Frontal cortex (tissue), 3 donors: ENCODE measurements at regions not wholly inside any gene's neighbourhood (a gene's known extent, or its start where the extent isn't known, plus 50 kb on each side); places are given as distances from the start of the nearest gene placed in this dataset.

Source experiments
- DNase-seq, 2 donors: peaks; one replicate each; pipeline ENCODE4 v3.0.0; 2012; ENCODE audit warnings: low spot score in 2 of 2
- FAIRE-seq: peaks from 2 replicates; lab custom pipeline; 2012; peaks lifted over from hg19 to GRCh38; lab: Jason Lieb, UNC
- donor health status: control.
- donor health status: control.
- donor health status: control.

- FAIRE-seq (no peak), DNase-seq (no peak)
These were observed 423.4 kb downstream of the ZEB2 start for GRCh38 chr2:144096531-144096930.

GRCh38 chr2:144094408-144095151, 425.3 kb downstream of the ZEB2 start:
- DNase-seq: no peak

GRCh38 chr2:144091622-144092021, 428.3 kb downstream of the ZEB2 start:
- no peak for DNase-seq
- no peak for FAIRE-seq

More at GRCh38 chr2:144094408-144095151, 425.3 kb downstream of the ZEB2 start:
- FAIRE-seq: no peak

- DNase-seq (no peak), FAIRE-seq (no peak)
These were observed 431.1 kb downstream of the ZEB2 start for GRCh38 chr2:144088863-144089262.

GRCh38 chr2:144086965-144087364, 433.0 kb downstream of the ZEB2 start:
- no peak for DNase-seq
- no peak for FAIRE-seq

GRCh38 chr2:144085016-144085415, 434.9 kb downstream of the ZEB2 start:
- FAIRE-seq (no peak), DNase-seq (no peak)

- FAIRE-seq (no peak), DNase-seq (no peak)
These were observed 435.7 kb downstream of the ZEB2 start for GRCh38 chr2:144084114-144084661.

- no peak for FAIRE-seq
These were observed 436.7 kb downstream of the ZEB2 start for GRCh38 chr2:144083211-144083610.

GRCh38 chr2:144082777-144083176, 437.1 kb downstream of the ZEB2 start:
- FAIRE-seq (no peak), DNase-seq (no peak)

More at GRCh38 chr2:144083211-144083610, 436.7 kb downstream of the ZEB2 start:
- no peak for DNase-seq

- no peak for FAIRE-seq
- no peak for DNase-seq
These were observed 437.6 kb downstream of the ZEB2 start for GRCh38 chr2:144082327-144082726.

- DNase-seq (no peak), FAIRE-seq (no peak)
These were observed 438.6 kb downstream of the ZEB2 start for GRCh38 chr2:144081272-144081671.

- DNase-seq (no peak), FAIRE-seq (no peak)
These were observed 440.1 kb downstream of the ZEB2 start for GRCh38 chr2:144079803-144080202.

- FAIRE-seq: no peak
- no peak for DNase-seq
These were observed 440.9 kb downstream of the ZEB2 start for GRCh38 chr2:144078802-144079724.

GRCh38 chr2:144078106-144078505, 441.8 kb downstream of the ZEB2 start:
- FAIRE-seq: no peak
- no peak for DNase-seq

- FAIRE-seq (peak; percentile 75), DNase-seq (no peak)
These were observed 445.5 kb downstream of the ZEB2 start for GRCh38 chr2:144074450-144074849.

GRCh38 chr2:144071461-144071860, 448.5 kb downstream of the ZEB2 start:
- DNase-seq: no peak
- FAIRE-seq: no peak

- DNase-seq (no peak), FAIRE-seq (no peak)
These were observed 452.4 kb downstream of the ZEB2 start for GRCh38 chr2:144067506-144067905.

GRCh38 chr2:144063602-144064001, 456.3 kb downstream of the ZEB2 start:
- no peak for FAIRE-seq
- DNase-seq: no peak

GRCh38 chr2:144054911-144055310, 465.0 kb downstream of the ZEB2 start:
- DNase-seq: no peak
- no peak for FAIRE-seq

- FAIRE-seq (no peak), DNase-seq (no peak)
These were observed 467.8 kb downstream of the ZEB2 start for GRCh38 chr2:144052083-144052482.

GRCh38 chr2:144049137-144049536, 470.8 kb downstream of the ZEB2 start:
- FAIRE-seq: no peak
- DNase-seq: no peak
